ENCODE measurements at regions not wholly inside any gene's neighbourhood (a gene's known extent, or its start where the extent isn't known, plus 50 kb on each side); places are given as distances from the start of the nearest gene placed in this dataset.

GRCh38 chr5:155068616-155069100, 55.1 kb downstream of the KIF4B start:
- DNase-seq, result no peak
- H3K36me3 ChIP-seq, result no peaks in the 10 kb centered on the region
- TF ChIP-seq POLR2A (IDR thresholded peaks at IDR 0.05) (no peak), CTCF (IDR thresholded peaks at IDR 0.05) (no peak)
- no peaks in the 10 kb centered on the region for H3K4me1 ChIP-seq
- no peaks in the 10 kb centered on the region for H3K27me3 ChIP-seq
- 43 to 79% (median 61%) methylated on average over 4 of the region's 4 CpGs for WGBS, 4 donors
- ATAC-seq, result no peak
- intact Hi-C loops (cut with DNase I), result no loop called here
- H3K9me3 ChIP-seq, result no peaks in the 10 kb centered on the region
- H3K4me3 ChIP-seq, result no peak overlapping the region
- no peak overlapping the region for H3K27ac ChIP-seq

GRCh38 chr5:155069961-155070360, 56.4 kb downstream of the KIF4B start:
- WGBS, 4 donors, result 79 to 83% (median 80%) methylated on average over 3 of the region's 3 CpGs
- Histone ChIP-seq H3K27ac (no peak overlapping the region), H3K36me3 (no peaks in the 10 kb centered on the region), H3K9me3 (no peaks in the 10 kb centered on the region), H3K4me3 (no peak overlapping the region), H3K27me3 (no peaks in the 10 kb centered on the region), H3K4me1 (no peaks in the 10 kb centered on the region)
- DNase-seq (no peak), ATAC-seq (no peak)
- TF ChIP-seq POLR2A (IDR thresholded peaks at IDR 0.05), result no peak
- no peak for TF ChIP-seq CTCF (IDR thresholded peaks at IDR 0.05)
- intact Hi-C loops (cut with DNase I), result no loop called here

GRCh38 chr5:155070781-155071180, 57.2 kb downstream of the KIF4B start:
- no peaks in the 10 kb centered on the region for H3K4me1 ChIP-seq
- DNase-seq, result no peak
- H3K27ac ChIP-seq, result no peak overlapping the region
- no peak for TF ChIP-seq POLR2A (IDR thresholded peaks at IDR 0.05)
- no peak for TF ChIP-seq CTCF (IDR thresholded peaks at IDR 0.05)
- no peak overlapping the region for H3K4me3 ChIP-seq
- H3K27me3 ChIP-seq, result no peaks in the 10 kb centered on the region
- no peak for ATAC-seq
- H3K36me3 ChIP-seq, result no peaks in the 10 kb centered on the region
- intact Hi-C loops (cut with DNase I), result no loop called here
- no peaks in the 10 kb centered on the region for H3K9me3 ChIP-seq

GRCh38 chr5:155076379-155076778, 62.8 kb downstream of the KIF4B start:
- H3K9me3 ChIP-seq, result no peaks in the 10 kb centered on the region
- H3K4me3 ChIP-seq, result no peak overlapping the region
- peak in 3 of 4 donors; percentile 37 to 72 (median 44) for ATAC-seq
- H3K27ac ChIP-seq, result no peak overlapping the region
- intact Hi-C loops (cut with DNase I), result no loop called here
- WGBS, 4 donors, result 74 to 83% (median 76%) methylated on average over 5 of the region's 5 CpGs
- no peaks in the 10 kb centered on the region for H3K36me3 ChIP-seq
- DNase-seq, result no peak
- TF ChIP-seq CTCF (IDR thresholded peaks at IDR 0.05) (no peak), POLR2A (IDR thresholded peaks at IDR 0.05) (no peak)
- H3K27me3 ChIP-seq, result no peaks in the 10 kb centered on the region
- H3K4me1 ChIP-seq, result peaks cover 0 to 9% (median 0%) of the 10 kb centered on the region in 12 donors
